OCI-LY1 (cell line): ENCODE measurements at regions not wholly inside any gene's neighbourhood (a gene's known extent, or its start where the extent isn't known, plus 50 kb on each side); places are given as distances from the start of the nearest gene placed in this dataset.

Experiments
- EZH2 ChIP-seq: fragments of 200-600 bp; sonication (generic), shearing (Covaris generic); IDR thresholded peaks from 2 replicates; pipeline ENCODE4 v1.8.0; 2017; ENCODE audit warnings: borderline replicate concordance, mixed run types, mild to moderate bottlenecking, antibody characterized with exemption, low read length, moderate library complexity, mixed read lengths
- TF ChIP-seq, protein P1 (sequence below): fragments of 200-600 bp; sonication (generic), shearing (Covaris generic); IDR thresholded peaks from 2 replicates; pipeline ENCODE4 v1.5.1; 2017; ENCODE audit warnings: mild to moderate bottlenecking, antibody characterized with exemption, low read length, moderate library complexity, mixed read lengths

DNA sequence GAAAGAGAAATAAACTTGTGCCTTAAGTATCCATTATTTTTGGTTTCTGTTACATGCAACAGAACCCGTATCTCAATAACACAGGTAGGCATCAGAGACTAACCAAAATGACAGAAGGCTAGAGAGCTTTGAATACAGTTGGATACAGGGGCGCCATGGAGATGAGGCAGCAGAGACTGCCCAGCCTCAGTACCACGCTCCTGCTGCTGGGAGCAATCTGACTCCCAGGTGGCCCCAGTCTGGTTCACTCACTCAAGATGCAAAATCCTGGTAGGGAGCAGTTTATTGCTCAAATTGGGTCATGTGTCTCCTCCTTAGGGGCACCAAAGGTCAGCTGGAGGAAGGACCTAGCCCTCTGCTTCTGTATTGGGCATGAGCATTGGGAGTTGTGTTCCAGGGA lies 218.9 kb downstream of the USP22 start:
- TF ChIP-seq, protein P1, sequence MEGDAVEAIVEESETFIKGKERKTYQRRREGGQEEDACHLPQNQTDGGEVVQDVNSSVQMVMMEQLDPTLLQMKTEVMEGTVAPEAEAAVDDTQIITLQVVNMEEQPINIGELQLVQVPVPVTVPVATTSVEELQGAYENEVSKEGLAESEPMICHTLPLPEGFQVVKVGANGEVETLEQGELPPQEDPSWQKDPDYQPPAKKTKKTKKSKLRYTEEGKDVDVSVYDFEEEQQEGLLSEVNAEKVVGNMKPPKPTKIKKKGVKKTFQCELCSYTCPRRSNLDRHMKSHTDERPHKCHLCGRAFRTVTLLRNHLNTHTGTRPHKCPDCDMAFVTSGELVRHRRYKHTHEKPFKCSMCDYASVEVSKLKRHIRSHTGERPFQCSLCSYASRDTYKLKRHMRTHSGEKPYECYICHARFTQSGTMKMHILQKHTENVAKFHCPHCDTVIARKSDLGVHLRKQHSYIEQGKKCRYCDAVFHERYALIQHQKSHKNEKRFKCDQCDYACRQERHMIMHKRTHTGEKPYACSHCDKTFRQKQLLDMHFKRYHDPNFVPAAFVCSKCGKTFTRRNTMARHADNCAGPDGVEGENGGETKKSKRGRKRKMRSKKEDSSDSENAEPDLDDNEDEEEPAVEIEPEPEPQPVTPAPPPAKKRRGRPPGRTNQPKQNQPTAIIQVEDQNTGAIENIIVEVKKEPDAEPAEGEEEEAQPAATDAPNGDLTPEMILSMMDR: no peak
- no peak for TF ChIP-seq EZH2
